HG02884 (cell line): ENCODE measurements at regions not wholly inside any gene's neighbourhood (a gene's known extent, or its start where the extent isn't known, plus 50 kb on each side); places are given as distances from the start of the nearest gene placed in this dataset.
"Not testable (repeated sequence)": the region's sequence is repeated elsewhere in the genome, so short reads cannot be mapped to it uniquely, and the experiment has no call there.

Experiments
- ATAC-seq: cut with Tn5 transposase; IDR thresholded peaks from one replicate; pipeline ENCODE4 v1.9.1; 2021; ENCODE audit warnings: mild to moderate bottlenecking, moderate library complexity; ENCODE audit not compliant: unreplicated experiment

DNA sequence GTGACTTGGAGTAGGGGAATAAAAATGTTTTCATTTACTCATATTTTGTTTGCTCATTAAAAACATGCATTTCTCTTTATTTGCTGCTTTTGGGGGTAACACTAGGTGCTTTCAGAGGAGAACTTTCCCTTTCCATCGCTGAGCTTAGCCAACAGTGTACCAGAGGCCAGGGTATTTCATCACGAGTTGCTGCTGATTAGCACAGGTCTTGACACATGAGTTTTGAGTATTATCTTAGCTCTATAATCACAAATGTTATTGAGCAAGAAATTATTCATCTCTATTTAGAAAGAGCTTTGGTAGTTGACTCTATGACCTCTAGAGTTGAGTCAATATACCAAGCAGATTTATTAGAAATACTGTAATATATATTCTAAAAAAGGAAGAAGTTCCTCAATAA is 375.9 kb downstream of the NXPH1 start:
- no peak for ATAC-seq

DNA sequence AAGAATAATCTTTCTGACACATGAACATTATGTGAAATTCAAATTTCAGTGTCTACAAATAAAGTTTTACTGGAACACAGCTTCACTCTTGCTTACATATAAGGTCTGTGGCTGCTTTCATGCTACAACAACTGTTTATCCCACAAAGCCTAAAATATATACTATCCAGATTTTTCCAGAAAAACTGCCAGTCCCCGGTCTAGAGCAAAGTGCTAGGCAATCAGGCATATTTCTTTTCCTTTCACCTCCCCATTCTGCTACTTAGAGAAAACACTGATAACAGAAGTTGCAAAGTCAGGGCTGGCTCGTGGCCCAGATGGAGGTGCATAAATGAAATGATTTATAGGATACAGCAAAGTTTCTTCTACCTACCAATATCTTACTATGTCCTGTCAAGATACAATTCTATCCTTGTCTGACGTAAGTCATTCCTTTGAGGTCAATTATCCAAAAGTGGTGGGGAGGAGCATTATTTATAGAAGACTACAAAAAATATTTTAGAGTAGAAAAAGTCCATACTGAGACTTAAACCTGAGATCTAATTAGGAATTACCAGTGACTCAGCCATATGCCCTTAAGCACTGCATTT is 384.1 kb downstream of the NXPH1 start:
- no peak for ATAC-seq

DNA sequence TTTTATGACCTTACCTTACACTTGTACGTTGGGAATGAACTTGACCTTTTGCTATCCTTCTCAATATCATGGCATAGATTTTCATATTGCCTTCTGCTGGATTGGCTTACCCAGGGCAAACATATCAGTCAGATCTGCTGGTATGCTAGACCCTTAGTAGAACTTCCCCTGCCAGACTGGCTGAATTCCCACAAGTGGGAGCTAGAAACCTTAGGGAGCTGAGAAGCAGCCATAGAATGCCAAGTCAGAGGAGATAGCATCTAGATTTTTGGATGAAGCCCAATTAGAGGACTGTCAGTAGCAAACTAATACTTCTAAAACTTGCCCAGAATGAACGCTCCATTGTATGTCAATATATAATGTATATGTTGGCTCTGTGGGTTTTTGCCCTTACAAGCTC is 385.0 kb downstream of the NXPH1 start:
- ATAC-seq = no peak

DNA sequence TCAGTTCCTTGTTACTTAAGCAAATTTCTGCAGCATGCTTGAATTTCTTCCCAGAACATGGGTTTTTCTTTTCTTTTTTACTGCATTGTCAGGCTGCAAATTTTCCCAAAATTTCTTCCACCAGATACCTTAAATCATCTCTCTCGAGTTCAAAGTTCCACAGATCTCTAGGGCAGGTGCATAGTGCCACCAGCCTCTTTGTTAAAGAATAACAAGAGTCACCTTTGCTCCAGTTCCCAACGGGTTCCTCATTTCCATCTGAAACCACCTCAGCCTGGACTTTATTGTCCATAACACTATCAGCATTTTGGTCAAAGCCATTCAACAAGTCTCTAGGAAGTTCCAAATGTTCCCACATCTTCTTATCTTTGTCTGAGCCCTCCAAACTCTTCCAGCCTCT is 389.2 kb downstream of the NXPH1 start:
- ATAC-seq = no peak

DNA sequence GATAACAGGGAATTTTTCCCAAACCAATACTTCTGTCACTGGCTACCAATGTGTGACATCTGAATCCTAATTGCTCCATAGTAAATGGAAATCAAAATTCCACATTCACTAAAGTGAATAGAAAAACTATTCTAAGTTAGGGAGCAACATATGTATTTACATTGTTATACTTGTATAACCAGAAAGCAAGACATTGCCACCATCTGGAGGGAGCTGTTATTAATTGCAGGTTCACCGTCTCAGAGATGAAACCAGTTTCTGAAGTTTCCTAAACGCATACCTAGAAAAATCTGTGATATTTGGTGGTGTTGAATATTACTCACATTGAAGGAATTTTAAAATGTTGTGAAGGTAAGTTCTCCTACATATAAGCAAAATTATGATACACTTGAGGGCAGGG is 390.1 kb downstream of the NXPH1 start:
- no peak for ATAC-seq

DNA sequence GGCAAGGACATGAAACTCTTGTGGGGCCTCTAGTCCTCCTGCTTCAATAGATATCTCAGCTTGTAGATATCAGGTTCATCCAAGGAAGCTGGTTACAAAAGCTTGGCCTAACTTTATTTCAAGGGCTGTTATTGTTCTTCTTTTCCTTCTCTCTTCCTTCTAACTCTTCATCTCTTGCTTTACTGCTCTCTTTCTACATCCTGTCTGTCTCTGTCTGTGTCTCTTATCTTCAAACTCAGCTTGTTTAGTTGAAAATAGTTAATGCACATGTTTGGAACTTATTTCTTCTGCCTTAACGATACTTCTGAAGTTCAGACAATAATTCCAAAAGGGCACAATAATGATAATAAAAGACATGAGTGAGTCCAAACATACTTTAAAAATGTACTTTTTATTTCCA is 393.9 kb downstream of the NXPH1 start:
- no peak for ATAC-seq

DNA sequence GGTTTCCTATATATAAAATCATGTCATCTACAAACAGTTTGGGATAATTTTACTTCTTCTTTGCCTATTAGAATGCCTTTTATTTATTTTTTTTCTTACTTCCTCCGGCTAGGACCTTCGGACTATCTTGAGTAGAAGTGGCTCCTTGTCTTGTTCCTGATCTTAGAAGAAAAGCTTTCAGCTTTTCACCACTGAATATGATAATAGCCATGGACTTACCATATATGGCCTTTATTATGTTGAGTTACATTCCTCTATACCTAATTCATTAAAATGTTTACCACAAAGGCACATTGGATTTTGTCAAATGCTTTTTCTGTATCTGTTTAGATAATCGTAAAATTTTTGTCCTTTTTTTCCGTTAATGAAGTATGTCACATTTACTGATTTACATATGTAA is 395.7 kb downstream of the NXPH1 start:
- ATAC-seq = no peak

DNA sequence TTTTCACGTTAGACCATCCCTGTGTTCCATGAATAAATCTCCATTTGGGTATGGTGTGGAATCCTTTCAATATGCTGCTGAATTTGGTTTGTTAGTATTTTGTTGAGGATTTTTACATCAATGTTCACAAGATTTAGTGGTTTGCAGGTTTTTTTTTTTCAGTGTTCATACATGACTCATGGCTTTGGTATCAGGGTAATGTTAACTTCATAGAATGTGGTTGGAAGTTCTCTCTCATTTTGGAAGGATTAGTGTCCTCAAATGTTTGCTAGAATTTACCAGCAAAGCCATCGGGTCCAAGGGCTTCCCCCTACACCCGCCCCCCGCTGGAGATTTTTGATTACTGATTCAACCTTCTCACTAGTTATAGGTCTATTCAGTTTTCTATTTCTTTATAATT is 398.0 kb downstream of the NXPH1 start:
- ATAC-seq = no peak

DNA sequence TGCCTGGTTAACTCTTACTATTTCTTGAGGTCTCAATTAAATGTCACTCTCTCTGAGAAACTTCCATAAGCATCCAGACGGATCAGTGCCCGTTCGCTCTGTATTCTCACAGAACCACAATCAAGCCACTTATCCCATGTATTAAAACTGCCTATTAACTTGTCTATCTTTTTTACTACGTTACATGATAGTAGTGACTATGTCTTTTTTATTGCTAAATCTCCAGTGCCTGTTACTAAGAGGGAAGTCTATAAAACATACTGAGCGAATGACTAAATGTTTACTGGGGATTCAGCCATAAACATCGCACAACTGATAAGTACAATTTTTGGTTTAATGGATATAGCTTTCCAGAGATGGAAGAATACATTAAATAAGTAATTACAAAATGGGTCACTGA is 399.9 kb downstream of the NXPH1 start:
- no peak for ATAC-seq

DNA sequence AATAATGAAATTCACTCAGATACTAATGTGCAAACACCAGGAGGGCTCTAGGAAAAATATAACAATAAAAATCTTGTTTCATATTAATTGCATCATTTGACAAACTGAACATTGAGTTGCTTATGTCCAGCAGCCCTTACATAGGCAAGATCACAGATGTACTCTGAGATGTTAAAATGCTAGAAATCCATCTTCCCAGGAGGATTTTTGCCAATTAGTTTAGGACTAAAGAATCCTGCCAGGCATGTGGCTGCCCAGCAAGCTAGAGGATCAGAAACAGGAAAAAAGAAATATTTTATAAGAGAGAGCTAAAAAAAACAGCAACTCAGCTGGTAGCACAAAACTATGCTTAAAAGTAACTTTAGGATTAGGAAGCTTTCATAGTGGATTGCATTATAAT is 407.8 kb downstream of the NXPH1 start:
- no peak for ATAC-seq

DNA sequence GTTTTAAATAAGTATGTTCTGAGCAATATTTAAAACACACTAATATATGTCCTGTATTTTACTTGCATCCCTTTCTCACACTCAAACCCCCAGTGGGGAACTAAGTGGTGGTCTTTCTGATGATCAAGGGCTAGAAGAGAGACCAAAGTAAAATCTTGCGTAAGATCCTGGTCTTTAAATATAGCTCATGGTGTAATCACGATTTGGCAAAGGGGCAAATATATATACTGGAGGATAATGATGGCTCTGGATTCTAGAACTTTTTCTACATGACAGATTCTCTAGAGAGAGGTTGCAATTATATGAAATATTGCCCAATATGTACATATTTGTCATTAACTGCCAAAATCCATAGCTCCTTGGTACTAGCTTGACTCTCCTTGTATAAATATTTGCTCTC is 438.3 kb downstream of the NXPH1 start:
- ATAC-seq = no peak

DNA sequence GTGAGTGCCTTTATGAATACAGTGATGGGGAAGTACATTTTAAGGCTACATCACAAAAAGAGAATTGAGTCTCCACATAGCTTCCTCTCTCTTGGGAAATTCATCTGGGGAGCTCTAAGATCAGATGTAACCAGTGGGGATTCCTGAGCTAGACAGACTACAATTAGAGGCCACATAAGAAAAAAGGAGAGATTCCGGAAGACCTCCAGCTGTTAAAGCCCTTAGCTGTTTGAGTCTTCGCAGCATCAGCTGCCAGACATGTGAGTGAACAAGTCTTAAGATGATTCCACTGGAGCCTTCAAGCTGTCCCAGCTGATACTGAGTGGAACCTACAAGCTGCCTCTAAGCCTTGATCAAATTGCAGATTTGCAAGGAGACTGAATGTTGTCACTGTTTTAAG is 448.5 kb downstream of the NXPH1 start:
- ATAC-seq = no peak

DNA sequence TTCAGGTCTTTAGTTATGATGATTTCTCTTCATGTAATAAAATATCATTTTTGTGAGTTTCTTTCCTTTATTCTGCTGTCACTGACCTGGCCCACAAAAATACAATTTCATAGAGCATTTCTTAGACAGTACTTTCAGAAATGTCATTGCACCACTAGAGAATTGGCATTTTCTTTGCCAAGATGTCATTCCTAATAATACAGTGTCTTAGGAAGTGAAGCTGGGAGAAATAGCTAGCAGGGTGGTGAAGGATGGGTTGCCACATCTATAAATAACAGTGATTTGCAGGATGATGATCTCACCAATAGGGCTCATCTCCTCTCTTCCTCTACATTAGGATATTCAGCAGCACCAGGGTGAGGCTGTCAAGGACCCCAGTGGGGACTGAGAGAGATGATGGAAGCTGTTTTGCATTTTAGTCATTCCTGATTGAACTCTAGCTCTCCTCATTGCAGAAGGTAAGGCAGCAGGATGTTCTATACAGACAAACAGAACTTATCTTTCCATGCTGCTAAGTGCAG is 452.1 kb downstream of the NXPH1 start:
- ATAC-seq = no peak

DNA sequence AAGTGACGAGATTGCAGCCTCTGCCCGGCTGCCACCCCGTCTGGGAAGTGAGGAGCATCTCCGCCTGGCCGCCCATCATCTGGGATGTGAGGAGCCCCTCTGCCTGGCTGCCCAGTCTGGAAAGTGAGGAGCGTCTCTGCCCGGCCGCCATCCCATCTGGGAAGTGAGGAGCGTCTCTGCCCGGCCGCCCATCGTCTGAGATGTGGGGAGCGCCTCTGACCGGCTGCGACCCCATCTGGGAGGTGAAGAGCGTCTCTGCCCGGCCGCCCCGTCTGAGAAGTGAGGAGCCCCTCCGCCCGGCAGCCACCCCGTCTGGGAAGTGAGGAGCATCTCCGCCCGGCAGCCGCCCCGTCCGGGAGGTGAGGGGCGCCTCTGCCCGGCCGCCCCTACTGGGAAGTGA is 456.9 kb downstream of the NXPH1 start:
- not testable (repeated sequence) for ATAC-seq

DNA sequence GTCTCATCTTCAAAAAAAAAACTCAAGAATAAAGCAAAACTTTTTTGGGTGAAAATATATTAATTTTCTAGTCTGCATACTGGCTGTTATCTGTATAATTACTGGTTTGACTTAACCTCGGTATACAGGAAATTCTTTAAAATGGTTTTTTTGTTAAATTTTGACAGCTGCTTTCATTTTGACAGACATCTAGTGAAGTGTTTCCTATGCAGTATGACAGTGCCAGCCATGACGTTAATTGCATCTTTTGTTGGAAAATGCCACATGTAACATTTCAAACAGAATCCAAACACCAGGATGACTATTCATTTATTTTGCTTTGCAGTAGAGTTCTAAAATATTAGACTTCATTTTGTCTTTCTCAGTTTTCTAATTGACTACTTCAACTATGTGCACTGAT is 460.4 kb downstream of the NXPH1 start:
- ATAC-seq = no peak

DNA sequence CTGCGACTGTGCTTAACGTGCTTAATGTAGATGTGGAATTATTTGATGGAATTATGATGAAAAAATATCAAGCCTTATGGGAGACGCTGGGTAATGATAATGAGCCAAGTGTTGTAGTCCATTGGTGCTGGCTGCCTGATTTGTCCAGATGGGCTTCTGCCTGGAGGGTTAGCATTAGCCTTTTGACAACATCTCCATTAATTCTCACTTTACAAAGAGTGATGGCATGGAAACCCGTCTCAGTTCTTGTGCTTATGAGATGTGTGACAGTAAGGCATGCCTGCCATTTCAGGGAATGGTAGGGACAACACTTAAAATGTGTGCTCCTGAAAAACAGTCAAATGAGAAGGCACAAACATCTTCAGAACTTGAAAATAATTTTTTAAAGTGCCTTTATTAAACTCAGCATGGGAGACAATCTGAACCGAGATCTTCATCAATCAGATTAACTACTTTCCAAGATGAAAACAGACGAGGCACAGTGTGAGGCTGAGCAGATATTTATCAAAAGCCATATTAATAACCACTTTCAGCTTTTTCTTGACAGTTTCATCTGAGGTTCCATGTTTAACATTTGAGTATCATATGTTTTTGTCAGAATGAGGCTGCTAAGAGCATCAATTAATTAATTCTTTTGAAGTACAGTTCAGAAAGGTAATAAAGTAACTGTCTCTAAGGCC is 473.1 kb downstream of the NXPH1 start:
- no peak for ATAC-seq

DNA sequence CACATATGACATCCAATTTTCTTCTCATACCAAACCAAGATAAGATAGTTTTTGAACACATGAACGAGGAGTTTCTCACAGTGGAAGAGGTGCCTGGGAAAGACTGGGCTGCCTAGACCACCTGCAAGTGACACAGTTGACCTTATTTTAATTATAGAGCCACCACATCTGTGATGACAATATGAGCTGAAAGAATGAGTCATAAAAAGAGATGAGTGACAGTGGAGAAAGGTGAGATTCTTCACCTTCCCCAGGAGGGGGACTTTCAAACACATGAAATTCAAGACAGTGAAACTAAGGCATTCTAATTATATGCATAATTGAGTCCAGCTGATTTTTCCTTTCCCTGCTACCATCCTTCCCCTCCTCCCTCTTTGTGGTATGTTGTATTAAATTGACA is 475.5 kb downstream of the NXPH1 start:
- ATAC-seq = no peak

DNA sequence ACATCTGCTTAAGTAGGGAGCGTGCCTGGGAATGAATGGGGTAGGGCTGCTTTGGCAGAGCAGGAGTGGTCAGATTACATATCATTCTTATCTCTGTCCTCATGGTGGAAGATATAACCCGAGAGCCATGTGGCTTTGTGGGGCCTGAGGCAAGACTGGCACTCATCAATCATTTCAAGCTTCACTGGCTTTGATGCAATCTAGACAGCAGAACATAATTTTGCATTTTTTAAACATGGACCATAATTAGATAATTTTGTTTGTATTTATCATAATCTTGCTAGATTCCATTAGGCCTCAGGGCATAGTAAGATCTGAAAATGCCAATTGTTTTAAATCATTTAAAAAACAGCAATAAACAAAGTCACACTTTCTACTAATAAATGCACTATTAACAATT is 480.3 kb downstream of the NXPH1 start:
- no peak for ATAC-seq

DNA sequence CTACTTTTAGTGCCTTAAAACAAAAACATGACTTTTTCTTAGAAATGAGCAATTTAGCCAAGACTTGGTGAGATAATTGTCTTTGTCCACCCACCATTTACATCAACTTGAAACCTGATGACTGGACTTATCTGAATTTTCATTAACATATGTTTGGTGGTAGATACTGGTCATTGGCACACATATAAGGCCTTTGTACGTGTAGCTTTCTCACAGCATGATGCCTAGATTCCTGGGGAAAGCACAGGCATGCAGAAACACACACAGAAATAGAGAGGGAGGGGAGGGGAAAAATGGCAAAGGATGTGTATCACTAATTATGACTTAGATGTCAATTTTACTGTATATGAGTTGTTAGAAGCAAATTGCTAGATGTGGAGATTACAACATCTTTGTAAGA is 488.4 kb downstream of the NXPH1 start:
- no peak for ATAC-seq

DNA sequence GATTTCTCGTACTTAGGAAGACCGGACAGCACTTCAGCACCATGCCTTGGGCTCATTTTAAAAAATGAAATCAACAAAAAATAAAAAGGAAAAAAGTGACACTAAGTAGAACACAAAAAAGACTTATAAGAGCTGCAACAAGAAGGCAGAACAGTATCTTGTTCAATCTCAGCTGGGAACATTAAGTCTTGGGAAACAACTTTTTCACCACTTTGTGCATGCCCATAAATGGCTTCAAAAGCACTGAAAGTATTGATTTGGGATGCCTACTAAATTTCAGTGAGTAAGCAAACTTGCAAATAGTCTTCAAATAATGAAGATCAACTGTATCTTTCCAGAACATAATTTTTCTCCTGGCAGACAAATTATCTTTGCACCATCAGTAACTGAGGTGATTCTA is 489.3 kb downstream of the NXPH1 start:
- no peak for ATAC-seq

DNA sequence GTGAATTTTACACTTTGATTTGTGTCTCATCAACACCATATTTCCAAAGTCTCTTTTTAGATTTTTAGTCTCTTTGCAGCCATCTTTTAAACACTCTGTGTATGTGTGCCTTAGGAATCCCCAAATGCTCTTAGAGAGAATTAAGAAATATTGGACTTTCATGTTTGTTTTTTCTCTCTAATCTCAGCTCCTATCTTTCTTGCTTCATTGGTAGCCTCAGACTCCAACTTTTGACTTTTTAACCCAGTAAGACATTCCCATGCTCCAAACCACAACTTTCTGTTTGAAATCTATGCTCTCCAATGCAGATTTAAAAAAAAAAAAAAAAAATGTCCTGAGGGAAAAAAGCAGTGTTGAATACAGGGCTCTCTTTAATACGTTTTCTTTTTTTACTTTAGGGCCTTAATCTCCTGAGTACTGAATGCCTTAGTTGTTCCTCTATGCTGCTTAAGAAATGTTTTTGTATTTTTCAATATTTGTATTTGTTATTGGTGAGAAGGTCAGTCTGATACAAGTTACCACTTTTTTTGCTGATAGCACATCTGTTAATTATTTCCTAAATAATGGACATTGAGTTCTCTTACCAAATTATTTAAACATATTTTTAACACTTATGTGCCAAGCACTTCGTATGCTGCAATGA is 489.9 kb downstream of the NXPH1 start:
- no peak for ATAC-seq

DNA sequence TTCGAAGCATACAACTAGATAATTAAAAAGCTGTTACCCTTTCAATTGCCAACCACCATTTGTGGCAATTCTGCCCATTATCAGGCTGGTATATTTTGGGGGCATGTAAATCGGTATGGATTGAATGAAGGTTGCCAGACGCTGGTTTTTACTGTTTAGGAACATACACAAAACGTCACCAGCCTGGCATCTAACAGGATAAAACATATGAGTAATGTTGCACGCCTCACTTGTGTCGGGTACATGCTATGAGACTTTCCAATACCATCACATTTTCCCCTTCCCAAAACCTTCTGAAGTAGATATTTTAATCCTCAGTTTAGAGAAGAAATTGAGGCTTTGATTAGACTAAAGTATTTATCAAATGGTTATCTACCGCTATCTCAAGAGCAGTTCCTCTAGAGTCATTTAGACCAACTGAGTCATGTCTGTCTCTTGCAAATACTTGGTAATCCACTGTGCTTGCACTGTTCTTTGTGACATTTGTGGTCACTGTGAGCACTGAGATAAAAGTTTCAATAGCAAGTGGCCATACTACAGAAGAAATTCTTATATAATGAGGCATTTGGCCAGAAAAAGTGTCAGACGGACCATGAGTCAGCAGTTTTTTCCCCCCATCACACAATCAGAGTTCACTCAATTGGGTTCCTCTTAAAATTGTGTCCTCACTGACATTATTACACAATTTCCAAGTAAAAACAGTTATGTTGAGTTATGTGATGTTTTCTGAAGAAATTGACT is 498.7 kb downstream of the NXPH1 start:
- ATAC-seq = no peak
